Ovary (tissue), 3 donors: ENCODE measurements at regions not wholly inside any gene's neighbourhood (a gene's known extent, or its start where the extent isn't known, plus 50 kb on each side); places are given as distances from the start of the nearest gene placed in this dataset.

Source experiments
- CTCF ChIP-seq, 3 donors: fragments of 450-650 bp in 2 of 3; fragments of 200-600 bp in 1 of 3; IDR thresholded peaks; one replicate each; pipeline versions ENCODE4 v1.5.1 to v1.8.0; 2016 to 2022; ENCODE audit warnings: antibody characterized with exemption in 3 of 3, mild to moderate bottlenecking in 1 of 3
- EP300 ChIP-seq: sonication (generic); formaldehyde crosslinking; IDR thresholded peaks from one replicate; pipeline ENCODE4 v1.6.1; 2017; ENCODE audit warnings: antibody characterized with exemption
- POLR2A ChIP-seq: fragments of 450-650 bp; IDR thresholded peaks from one replicate; pipeline ENCODE4 v1.6.1; 2017; ENCODE audit warnings: antibody characterized with exemption, mild to moderate bottlenecking, moderate library complexity
- donor health status: DM: no; HTN: no; CAD: no.

GRCh38 chr2:9775999-9776712, 67.1 kb upstream of the TAF1B start:
- TF ChIP-seq POLR2A (no peak), CTCF (IDR thresholded peaks at IDR 0.05) (no peak), EP300 (no peak)
